NCI-H2196 treated with DMSO at 0.1 percent for 48 hours (cell line): ENCODE measurements at regions not wholly inside any gene's neighbourhood (a gene's known extent, or its start where the extent isn't known, plus 50 kb on each side); places are given as distances from the start of the nearest gene placed in this dataset.
A peak's percentile ranks its signal among the peaks of the same experiment; 100 is the strongest.
"Not testable (repeated sequence)": the region's sequence is repeated elsewhere in the genome, so short reads cannot be mapped to it uniquely, and the experiment has no call there.

ENCODE experiments used
- DNase-seq: peaks from one replicate; lab custom pipeline; 2025; ENCODE audit not compliant: unreplicated experiment; lab: John Stamatoyannopoulos, UW

DNA sequence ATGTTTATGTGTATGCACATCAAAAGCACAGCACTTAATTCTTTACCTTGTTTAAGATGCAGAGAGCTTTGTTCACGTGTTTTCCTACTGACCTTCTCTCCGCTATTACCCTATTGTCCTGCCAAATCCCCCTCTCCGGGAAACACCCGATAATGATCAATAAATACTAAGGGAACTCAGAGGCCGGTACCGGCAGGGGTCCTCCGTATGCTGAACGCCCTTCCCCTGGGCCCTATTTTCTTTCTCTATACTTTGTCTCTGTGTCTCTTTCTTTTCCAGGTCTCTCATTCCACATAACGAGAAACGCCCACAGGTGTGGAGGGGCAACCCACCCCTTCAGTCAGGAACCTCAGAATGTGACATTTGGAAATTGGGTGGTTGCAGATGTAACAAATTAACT, 160.1 kb downstream of the ADRA2C start:
- DNase-seq, result not testable (repeated sequence)

- DNase-seq, result not testable (repeated sequence)
Measured at GRCh38 chr4:3926969-3927755, 161.0 kb downstream of the ADRA2C start.

DNA sequence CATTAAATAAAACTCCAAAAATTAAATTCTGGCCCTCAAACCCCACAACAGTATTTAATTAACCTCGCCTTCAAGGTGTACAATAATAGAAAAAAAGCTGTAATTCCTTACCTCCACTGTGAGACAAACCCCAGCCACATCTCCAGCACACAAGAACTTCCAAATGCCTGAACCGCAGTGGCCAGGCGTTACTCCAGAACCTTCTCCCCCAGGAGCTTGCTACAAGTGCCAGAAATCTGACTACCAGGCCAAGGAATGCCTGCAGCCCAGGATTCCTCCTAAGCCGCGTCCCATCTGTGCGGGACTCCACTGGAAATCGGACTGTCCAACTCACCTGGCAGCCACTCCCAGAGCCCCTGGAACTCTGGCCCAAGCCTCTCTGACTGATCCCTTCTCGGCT, 163.2 kb downstream of the ADRA2C start:
- not testable (repeated sequence) for DNase-seq

DNA sequence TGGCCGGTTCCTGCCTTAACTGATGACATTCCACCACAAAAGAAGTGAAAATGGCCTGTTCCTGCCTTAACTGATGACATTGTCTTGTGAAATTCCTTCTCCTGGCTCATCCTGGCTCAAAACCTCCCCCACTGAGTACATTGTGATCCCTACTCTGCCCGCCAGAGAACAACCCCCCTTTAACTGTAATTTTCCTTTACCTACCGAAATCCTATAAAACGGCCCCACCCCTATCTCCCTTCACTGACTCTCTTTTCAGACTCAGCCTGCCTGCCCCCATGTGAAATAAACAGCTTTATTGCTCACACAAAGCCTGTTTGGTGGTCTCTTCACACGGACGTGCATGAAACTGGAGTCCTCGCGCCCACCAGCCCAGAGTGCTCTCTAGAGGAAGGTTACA, 166.5 kb downstream of the ADRA2C start:
- DNase-seq, result not testable (repeated sequence)

- not testable (repeated sequence) for DNase-seq
Measured at GRCh38 chr4:3935406-3935805, 169.2 kb downstream of the ADRA2C start.

- no peak for DNase-seq
Measured at GRCh38 chr4:3936184-3936583, 170.0 kb downstream of the ADRA2C start.

DNA sequence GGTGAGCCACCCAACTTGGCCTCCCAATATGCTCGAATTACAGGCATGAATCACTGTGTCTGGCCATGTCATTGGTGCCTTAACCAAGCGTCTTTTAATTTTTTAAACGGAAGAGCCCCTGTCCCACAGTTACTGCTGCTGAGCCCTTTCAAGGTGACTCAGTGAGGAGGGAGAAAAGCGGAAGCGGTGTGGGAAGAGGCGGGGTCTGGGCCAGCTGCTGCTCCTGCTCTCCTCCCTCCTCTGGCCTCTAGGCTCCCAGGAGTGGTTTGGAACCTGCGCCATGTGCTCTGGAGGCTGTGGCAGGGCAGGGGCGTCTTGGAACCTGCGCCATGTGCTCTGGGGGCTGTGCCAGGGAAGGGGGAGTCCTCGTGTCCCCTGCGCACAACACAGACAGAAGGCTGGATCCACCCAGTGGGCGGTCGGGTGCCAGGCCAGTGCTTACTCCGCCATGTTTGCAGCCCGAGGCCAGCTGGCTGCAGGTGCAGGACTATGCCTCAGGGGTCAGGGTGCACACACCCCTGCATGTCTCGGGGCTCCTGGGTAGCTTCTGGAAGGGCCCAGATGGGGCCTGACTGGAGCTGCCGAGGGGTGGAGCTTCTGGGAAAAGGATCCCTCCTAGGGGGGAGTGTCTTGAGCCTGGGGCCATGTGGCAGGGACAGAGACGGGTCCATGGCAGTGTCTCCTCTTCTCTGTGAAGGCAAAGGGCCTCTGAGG, 171.8 kb downstream of the ADRA2C start:
- DNase-seq, result not testable (repeated sequence)

DNA sequence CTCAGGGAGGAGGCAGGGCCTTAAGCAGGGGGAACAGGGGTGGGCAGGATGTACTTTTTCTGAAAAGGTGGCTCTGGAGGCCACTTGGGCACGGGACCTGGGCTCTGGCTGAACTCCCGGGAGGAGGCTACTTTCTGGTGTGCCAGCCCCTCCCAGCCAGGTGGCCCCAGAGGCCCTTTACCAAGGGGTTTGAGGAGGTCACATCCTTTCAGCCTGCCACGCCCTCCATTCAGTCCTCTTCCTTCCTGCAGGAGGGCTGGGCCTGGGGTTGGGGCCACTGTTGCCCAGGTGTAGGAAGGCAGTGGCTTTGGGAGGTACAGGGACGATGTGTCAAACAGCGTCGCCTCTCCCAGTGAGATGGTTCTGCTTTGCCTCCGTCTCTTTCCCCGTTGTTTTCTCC, 172.5 kb downstream of the ADRA2C start:
- DNase-seq, result not testable (repeated sequence)

- not testable (repeated sequence) for DNase-seq
Measured at GRCh38 chr4:3939954-3940591, 173.9 kb downstream of the ADRA2C start.

GRCh38 chr4:3941735-3942522, 175.7 kb downstream of the ADRA2C start:
- DNase-seq, result not testable (repeated sequence)

DNA sequence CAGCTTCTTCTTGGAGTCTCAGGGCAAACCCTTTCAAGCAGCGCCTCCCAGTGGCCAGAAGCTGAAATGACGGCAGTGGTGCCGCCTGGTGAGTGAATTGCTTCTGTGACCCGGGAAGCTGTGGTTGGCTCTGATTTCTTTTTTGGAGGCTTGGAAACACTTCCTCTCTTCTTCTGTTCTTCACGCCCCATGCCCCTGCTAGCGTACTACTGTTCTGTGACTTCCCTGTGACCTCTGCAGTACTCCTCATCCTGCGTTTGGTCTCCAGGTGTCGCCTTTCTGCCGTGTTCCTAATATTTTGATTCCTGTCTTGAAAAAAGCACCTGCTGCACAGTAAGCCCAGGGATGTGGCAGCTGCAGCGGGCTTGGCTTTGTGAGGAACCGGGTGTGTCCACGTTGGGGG, 176.4 kb downstream of the ADRA2C start:
- DNase-seq, result peak; percentile 29

DNA sequence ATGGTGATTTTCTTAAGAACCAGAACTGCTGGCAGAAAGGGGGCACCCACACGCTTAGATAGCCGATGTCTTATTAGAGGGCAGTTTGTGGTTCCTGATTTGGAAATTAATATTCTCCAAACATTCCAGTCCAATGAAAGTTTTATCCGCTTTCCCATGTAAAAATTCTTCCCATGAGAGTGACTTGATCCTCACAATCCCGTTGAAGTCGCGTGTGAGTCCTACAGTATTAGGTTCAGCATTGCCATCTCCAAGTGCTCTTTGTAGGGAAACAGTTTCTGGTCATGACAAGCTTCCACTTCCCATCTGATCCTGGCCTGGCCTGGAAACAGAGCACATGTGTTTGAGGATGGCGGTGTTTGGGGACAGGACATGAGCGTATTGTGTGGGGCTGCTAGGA, 176.9 kb downstream of the ADRA2C start:
- DNase-seq, result not testable (repeated sequence)

DNA sequence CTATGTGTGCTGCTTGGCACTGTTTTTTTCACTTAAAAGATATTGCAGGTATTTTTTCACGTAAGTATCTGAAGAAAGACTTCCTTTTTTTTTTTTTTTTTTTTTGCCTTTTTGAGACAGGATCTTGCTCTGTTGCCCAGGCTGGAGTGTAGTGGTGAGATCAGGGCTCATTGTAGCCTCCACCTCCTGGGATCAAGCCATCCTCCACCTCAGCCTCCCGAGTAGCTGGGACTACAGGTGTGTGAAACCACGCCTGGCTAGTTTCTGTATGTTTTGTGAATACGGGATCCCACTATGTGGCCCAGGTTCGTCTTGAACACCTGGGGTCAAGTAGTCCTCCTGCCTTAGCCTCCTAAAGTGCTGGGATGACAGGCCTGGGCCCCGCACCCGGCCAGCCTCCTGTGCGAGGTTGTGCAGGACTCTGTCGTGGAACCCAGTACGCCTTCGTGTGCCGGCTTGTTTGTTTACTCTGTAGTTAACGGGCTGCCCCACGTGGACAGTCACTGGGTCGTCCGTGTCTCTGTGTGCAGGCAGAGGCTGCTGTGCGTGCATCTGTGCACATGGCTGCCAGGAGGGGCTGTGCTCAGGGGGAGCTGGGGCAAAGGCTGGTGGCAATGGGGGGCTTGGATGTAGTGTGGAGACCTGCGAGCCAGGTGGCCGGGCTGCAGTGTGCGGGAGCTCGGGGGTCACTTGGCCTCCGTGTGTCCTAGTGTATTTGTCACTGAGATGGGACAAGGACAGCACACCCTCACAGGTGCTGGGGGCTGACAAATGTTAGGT, 179.5 kb downstream of the ADRA2C start:
- no peak for DNase-seq

- not testable (repeated sequence) for DNase-seq
Measured at GRCh38 chr4:3946553-3946952, 180.4 kb downstream of the ADRA2C start.

DNA sequence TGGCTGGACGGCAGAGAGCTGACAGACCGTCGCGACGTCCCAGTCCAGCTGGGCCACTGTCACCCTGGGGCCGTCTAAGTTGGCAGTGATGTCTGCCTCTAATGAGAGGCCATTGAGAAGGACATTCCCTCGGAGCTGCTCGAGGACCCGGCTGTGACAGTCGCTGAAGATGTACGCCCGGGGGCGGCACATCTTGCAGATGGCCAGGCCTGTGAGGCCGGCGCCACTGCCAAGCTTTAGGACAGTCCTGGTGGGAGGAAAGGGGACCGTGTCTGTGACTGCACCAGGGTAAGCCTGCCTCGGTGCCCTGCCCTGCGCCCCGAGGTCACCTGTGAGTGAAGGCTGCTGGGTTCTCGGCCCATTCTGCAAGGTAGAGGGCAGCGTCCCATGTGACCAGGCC, 181.6 kb downstream of the ADRA2C start:
- DNase-seq, result not testable (repeated sequence)

- not testable (repeated sequence) for DNase-seq
Measured at GRCh38 chr4:3948210-3948609, 182.0 kb downstream of the ADRA2C start.

- not testable (repeated sequence) for DNase-seq
Measured at GRCh38 chr4:3949916-3950315, 183.7 kb downstream of the ADRA2C start.

DNA sequence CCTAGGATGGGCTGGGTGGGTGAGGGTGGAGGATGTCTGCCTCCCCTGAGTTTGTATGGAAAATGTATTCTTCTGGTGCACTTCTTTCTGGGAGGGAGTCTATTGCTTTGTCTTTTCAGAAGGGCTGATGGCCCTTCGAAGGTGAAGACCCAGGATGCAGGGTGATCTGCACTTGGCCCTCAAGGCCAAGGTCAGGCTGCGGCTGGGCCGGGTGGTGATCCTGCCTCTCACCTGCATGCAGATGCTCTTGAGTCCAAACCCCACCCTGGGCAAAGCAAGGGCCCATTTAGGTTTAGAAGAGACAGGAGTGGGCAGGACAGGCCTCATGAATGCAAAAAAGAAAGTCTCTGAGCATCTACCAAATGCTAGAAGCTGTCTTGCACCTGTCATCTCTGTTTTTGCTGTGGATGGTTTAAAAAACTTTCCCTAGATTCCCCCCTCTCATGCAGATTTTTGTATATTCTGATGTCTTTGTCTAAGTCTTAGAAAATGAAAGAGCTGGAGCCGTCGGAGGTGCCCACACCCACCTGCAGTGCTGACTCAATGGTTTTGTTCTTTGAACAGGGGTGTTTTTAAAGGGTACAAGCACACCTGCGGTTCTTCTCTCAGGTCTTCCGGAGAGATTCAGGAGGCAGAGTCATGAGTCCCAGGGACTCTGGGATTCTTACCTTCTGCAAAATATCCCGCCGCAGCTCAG, 186.4 kb downstream of the ADRA2C start:
- not testable (repeated sequence) for DNase-seq

- DNase-seq, result not testable (repeated sequence)
Measured at GRCh38 chr4:3953140-3953489, 186.9 kb downstream of the ADRA2C start.
